HG03558 (cell line): ENCODE measurements at regions not wholly inside any gene's neighbourhood (a gene's known extent, or its start where the extent isn't known, plus 50 kb on each side); places are given as distances from the start of the nearest gene placed in this dataset.

Source experiments
- ATAC-seq: cut with Tn5 transposase; IDR thresholded peaks from one replicate; pipeline ENCODE4 v1.9.1; 2021; ENCODE audit warnings: moderate number of reproducible peaks; ENCODE audit not compliant: unreplicated experiment; ENCODE audit errors: extremely low read depth

GRCh38 chr2:56444339-56444738, 260.5 kb downstream of the CCDC85A start:
- no peak for ATAC-seq

- no peak for ATAC-seq
Measured at GRCh38 chr2:56448403-56449001, 264.7 kb downstream of the CCDC85A start.

- ATAC-seq: no peak
Measured at GRCh38 chr2:56449002-56449431, 265.2 kb downstream of the CCDC85A start.

GRCh38 chr2:56449449-56449860, 265.7 kb downstream of the CCDC85A start:
- ATAC-seq: no peak

- ATAC-seq: no peak
Measured at GRCh38 chr2:56450047-56450446, 266.3 kb downstream of the CCDC85A start.

GRCh38 chr2:56450772-56451171, 267.0 kb downstream of the CCDC85A start:
- ATAC-seq: no peak

- no peak for ATAC-seq
Measured at GRCh38 chr2:56455642-56456041, 271.9 kb downstream of the CCDC85A start.

- no peak for ATAC-seq
Measured at GRCh38 chr2:56456791-56457190, 273.0 kb downstream of the CCDC85A start.

GRCh38 chr2:56460508-56460907, 276.7 kb downstream of the CCDC85A start:
- no peak for ATAC-seq

- no peak for ATAC-seq
Measured at GRCh38 chr2:56464066-56464465, 280.3 kb downstream of the CCDC85A start.

- no peak for ATAC-seq
Measured at GRCh38 chr2:56464613-56465012, 280.8 kb downstream of the CCDC85A start.

- ATAC-seq: no peak
Measured at GRCh38 chr2:56465491-56465890, 281.7 kb downstream of the CCDC85A start.

GRCh38 chr2:56473524-56473923, 289.7 kb downstream of the CCDC85A start:
- ATAC-seq: no peak

GRCh38 chr2:56474412-56475158, 290.8 kb downstream of the CCDC85A start:
- no peak for ATAC-seq

GRCh38 chr2:56475191-56475590, 291.4 kb downstream of the CCDC85A start:
- no peak for ATAC-seq

GRCh38 chr2:56476509-56477071, 292.8 kb downstream of the CCDC85A start:
- ATAC-seq: no peak

GRCh38 chr2:56478027-56478426, 294.2 kb downstream of the CCDC85A start:
- ATAC-seq: no peak

- no peak for ATAC-seq
Measured at GRCh38 chr2:56483081-56483480, 299.3 kb downstream of the CCDC85A start.

GRCh38 chr2:56484906-56485305, 301.1 kb downstream of the CCDC85A start:
- no peak for ATAC-seq

- ATAC-seq: no peak
Measured at GRCh38 chr2:56500317-56500716, 316.5 kb downstream of the CCDC85A start.

GRCh38 chr2:56502616-56503015, 318.8 kb downstream of the CCDC85A start:
- ATAC-seq: no peak

- ATAC-seq: no peak
Measured at GRCh38 chr2:56505885-56506284, 322.1 kb downstream of the CCDC85A start.
